Inflammatory macrophage treated with lipopolysaccharide for 1 hour (primary cell): ENCODE measurements at regions not wholly inside any gene's neighbourhood (a gene's known extent, or its start where the extent isn't known, plus 50 kb on each side); places are given as distances from the start of the nearest gene placed in this dataset.
A peak's percentile ranks its signal among the peaks of the same experiment; 100 is the strongest.

ENCODE experiments used
- DNase-seq, 2 donors: peaks; one replicate each; pipeline ENCODE4 v3.0.0-alpha.2; 2020 to 2022

GRCh38 chr20:22430154-22430745 is 154.1 kb downstream of the FOXA2 start:
- no peak for DNase-seq

GRCh38 chr20:22429175-22430153 is 154.9 kb downstream of the FOXA2 start:
- DNase-seq, result no peak

- no peak for DNase-seq
These were observed 156.3 kb downstream of the FOXA2 start for GRCh38 chr20:22428051-22428450.

GRCh38 chr20:22426772-22427171 is 157.6 kb downstream of the FOXA2 start:
- no peak for DNase-seq

GRCh38 chr20:22425344-22426295 is 158.8 kb downstream of the FOXA2 start:
- no peak for DNase-seq

- no peak for DNase-seq
These were observed 161.1 kb downstream of the FOXA2 start for GRCh38 chr20:22423190-22423832.

GRCh38 chr20:22420116-22420598 is 164.2 kb downstream of the FOXA2 start:
- no peak for DNase-seq

- no peak for DNase-seq
These were observed 165.6 kb downstream of the FOXA2 start for GRCh38 chr20:22418738-22419137.

- no peak for DNase-seq
These were observed 170.0 kb downstream of the FOXA2 start for GRCh38 chr20:22414305-22414742.

- no peak for DNase-seq
These were observed 171.1 kb downstream of the FOXA2 start for GRCh38 chr20:22412977-22413868.

- peak; percentile 41 to 49 for DNase-seq
These were observed 172.5 kb downstream of the FOXA2 start for GRCh38 chr20:22411627-22412450.

GRCh38 chr20:22411286-22411626 is 173.1 kb downstream of the FOXA2 start:
- no peak for DNase-seq

GRCh38 chr20:22410556-22411130 is 173.7 kb downstream of the FOXA2 start:
- DNase-seq, result no peak

- DNase-seq, result no peak
These were observed 175.6 kb downstream of the FOXA2 start for GRCh38 chr20:22408521-22409402.

- DNase-seq, result no peak
These were observed 176.9 kb downstream of the FOXA2 start for GRCh38 chr20:22407237-22408193.

GRCh38 chr20:22404419-22405170 is 179.8 kb downstream of the FOXA2 start:
- no peak for DNase-seq
